GM10266 (cell line): ENCODE measurements at regions not wholly inside any gene's neighbourhood (a gene's known extent, or its start where the extent isn't known, plus 50 kb on each side); places are given as distances from the start of the nearest gene placed in this dataset.

Experiments used
- DNase-seq: peaks from one replicate; pipeline ENCODE4 v3.0.0; 2012; ENCODE audit errors: extremely low spot score
- CTCF ChIP-seq: IDR thresholded peaks from 2 replicates; pipeline ENCODE4 v1.5.1; 2012; ENCODE audit warnings: mild to moderate bottlenecking, low read depth; ENCODE audit not compliant: control insufficient read depth, insufficient read depth; ENCODE audit errors: missing control alignments

- no peak for DNase-seq
- TF ChIP-seq CTCF: no peak
These were observed 168.5 kb downstream of the PSMG1 start for GRCh38 chr21:39014747-39015146.

- no peak for DNase-seq
- no peak for TF ChIP-seq CTCF
These were observed 170.7 kb downstream of the PSMG1 start for GRCh38 chr21:39012326-39013230.

- DNase-seq: no peak
- no peak for TF ChIP-seq CTCF
These were observed 171.3 kb downstream of the PSMG1 start for GRCh38 chr21:39011911-39012310.

- no peak for DNase-seq
- TF ChIP-seq CTCF: no peak
These were observed 172.4 kb downstream of the PSMG1 start for GRCh38 chr21:39010629-39011404.

- no peak for TF ChIP-seq CTCF
- DNase-seq: no peak
These were observed 173.5 kb downstream of the PSMG1 start for GRCh38 chr21:39009587-39010225.

GRCh38 chr21:39007985-39008384 is 175.3 kb downstream of the PSMG1 start:
- DNase-seq: no peak
- no peak for TF ChIP-seq CTCF
